HepG2 (cell line): ENCODE measurements at regions not wholly inside any gene's neighbourhood (a gene's known extent, or its start where the extent isn't known, plus 50 kb on each side); places are given as distances from the start of the nearest gene placed in this dataset.

ENCODE experiments used
- ATAC-seq: fragments of 200-7000 bp; cut with Tn5 transposase; 3 replicates; pipeline ENCODE4 v1.9.1; 2020; ENCODE audit warnings: mild to moderate bottlenecking, moderate library complexity
- BruUV-seq: library from RNA; stranded (reverse); fragments of 400-500 nt; replicated peaks from 2 replicates; lab custom pipeline; 2021; lab: Mats Ljungman, UMichigan
- CTCF ChIA-PET: fragments of 300-600 bp; formaldehyde crosslinking; extraction: SDS; loops from one replicate; lab custom pipeline; 2021; ENCODE audit warnings: low total read pairs, inconsistent platforms, low intra/inter-chr PET ratio; lab: Yijun Ruan, JAX
- POLR2A ChIA-PET: fragments of 350-600 bp; sonication (Branson Sonifier 250); formaldehyde crosslinking; loops from one replicate; lab custom pipeline; 2020; ENCODE audit warnings: antibody characterized with exemption, inconsistent platforms; lab: Yijun Ruan, JAX
- DNase-seq: peaks from one replicate; pipeline ENCODE4 v3.0.0-alpha.2; 2015; ENCODE audit warnings: low spot score
- FAIRE-seq: peaks from 3 replicates; lab custom pipeline; 2011; peaks lifted over from hg19 to GRCh38; lab: Jason Lieb, UNC
- H2AFZ ChIP-seq: one replicate; pipeline ENCODE4 v1.6.1; 2011; ENCODE audit warnings: low read length, inconsistent platforms
- H3K27ac ChIP-seq: fragments of 300-600 bp; 3 replicates; pipeline ENCODE4 v1.8.0; 2011; ENCODE audit warnings: mixed run types, mild to moderate bottlenecking, mixed read lengths, low read length, inconsistent platforms; ENCODE audit not compliant: insufficient read depth; ENCODE audit errors: extremely low read length
- H3K27me3 ChIP-seq, 2 experiments: fragments of 200-600 bp in 1 of 2; 2 replicates in 1 of 2; 3 replicates in 1 of 2; pipeline versions ENCODE4 v1.6.0 to v1.8.0; 2011; ENCODE audit warnings: low read length in 2 of 2, mild to moderate bottlenecking in 2 of 2, moderate library complexity in 2 of 2, inconsistent platforms in 1 of 2; ENCODE audit not compliant: insufficient read depth in 2 of 2, control insufficient read depth in 1 of 2
- H3K36me3 ChIP-seq, 2 experiments: fragments of 200-600 bp in 1 of 2; replicated peaks in 1 of 2; 2 replicates in 1 of 2; 3 replicates in 1 of 2; pipeline versions ENCODE4 v1.5.1 to v1.8.0; 2011; ENCODE audit warnings: low read length in 2 of 2, inconsistent platforms in 1 of 2; ENCODE audit not compliant: insufficient read depth in 2 of 2, control insufficient read depth in 1 of 2
- H3K4me1 ChIP-seq: 2 replicates; pipeline ENCODE4 v1.5.1; 2012; ENCODE audit warnings: low read length, inconsistent platforms; ENCODE audit not compliant: insufficient read depth
- H3K4me2 ChIP-seq: 2 replicates; pipeline ENCODE4 v1.6.0; 2011; ENCODE audit warnings: low read depth, low read length, inconsistent platforms
- H3K4me3 ChIP-seq, 3 experiments: fragments of 200-600 bp in 1 of 3; sonication (generic), shearing (Covaris generic) in 1 of 3; replicated peaks in 1 of 3; 2 replicates each; pipeline ENCODE4 v1.5.1; 2011 to 2016; ENCODE audit warnings: low read length in 3 of 3, inconsistent platforms in 2 of 3, low read depth in 2 of 3, mild to moderate bottlenecking in 2 of 3, control low read depth in 1 of 3, mixed read lengths in 1 of 3; ENCODE audit not compliant: insufficient read depth in 1 of 3
- H3K79me2 ChIP-seq: one replicate; pipeline ENCODE4 v1.6.1; 2011; ENCODE audit warnings: low read length, inconsistent platforms; ENCODE audit not compliant: insufficient read depth
- H3K9ac ChIP-seq: 2 replicates; pipeline ENCODE4 v1.6.0; 2011; ENCODE audit warnings: mild to moderate bottlenecking, low read depth, low read length, inconsistent platforms; ENCODE audit not compliant: insufficient read depth
- H3K9me3 ChIP-seq: 2 replicates; pipeline ENCODE4 v1.5.1; 2012; ENCODE audit warnings: mild to moderate bottlenecking, low read length
- H4K20me1 ChIP-seq: 2 replicates; pipeline ENCODE4 v1.6.0; 2011; ENCODE audit warnings: inconsistent platforms, mild to moderate bottlenecking, low read length, moderate library complexity; ENCODE audit not compliant: insufficient read depth
- CENPX ChIP-seq: sonication (generic); formaldehyde crosslinking; IDR thresholded peaks from 2 replicates; pipeline ENCODE4 v1.9.0; 2021; ENCODE audit warnings: mild to moderate bottlenecking, missing genetic modification reagents, moderate library complexity
- GTF3A ChIP-seq: sonication (generic); formaldehyde crosslinking; conservative IDR thresholded peaks from 2 replicates; pipeline ENCODE4 v1.4.0; 2020; ENCODE audit warnings: mild to moderate bottlenecking, missing genetic modification reagents
- MED1 ChIP-seq: sonication (generic); formaldehyde crosslinking; IDR thresholded peaks from 2 replicates; pipeline ENCODE4 v1.4.0; 2020; ENCODE audit warnings: missing genetic modification reagents
- NR2C2 ChIP-seq: sonication (generic); formaldehyde crosslinking; IDR thresholded peaks from 2 replicates; pipeline ENCODE4 v1.4.0; 2020; ENCODE audit warnings: missing genetic modification reagents, mild to moderate bottlenecking, moderate library complexity, borderline replicate concordance
- PPARG ChIP-seq: conservative IDR thresholded peaks from 2 replicates; pipeline ENCODE4 v1.6.1; 2016; ENCODE audit warnings: missing biosample characterization, missing genetic modification reagents
- WGBS: methylation state at CpG from one replicate; pipeline ENCODE4 v1.1.6; 2017; ENCODE audit warnings: low lambda C conversion rate; 5-methylcytosine and 5-hydroxymethylcytosine counted together
- in situ Hi-C: cut with HindIII; loops from 2 replicates; pipeline ENCODE4 v1.10.0; 2017; ENCODE audit warnings: low pct_unique_long_range_greater_than_20kb; ENCODE audit not compliant: extremely low pct_ligation_motif_present
- intact Hi-C: fragments of 100-400 bp; cut with micrococcal nuclease; formaldehyde crosslinking; loops from one replicate; pipeline ENCODE4 v1.10.0; 2022; ENCODE audit not compliant: unreplicated experiment
- TF ChIP-seq, protein P1 (sequence below): sonication (generic); formaldehyde crosslinking; conservative IDR thresholded peaks from 2 replicates; pipeline ENCODE4 v1.8.0; 2022; ENCODE audit warnings: low read depth, missing genetic modification reagents
- TF ChIP-seq, protein P2 (sequence below): IDR thresholded peaks from 2 replicates; pipeline ENCODE4 v1.6.1; 2012; ENCODE audit warnings: low read depth, low read length, improper control_type of control experiment
- TF ChIP-seq, protein P3 (sequence below): fragments of 450-650 bp; IDR thresholded peaks from 2 replicates; pipeline ENCODE4 v1.6.1; 2017
- TF ChIP-seq, protein P4 (sequence below): sonication (generic); formaldehyde crosslinking; IDR thresholded peaks from 2 replicates; pipeline ENCODE4 v1.5.0; 2020; ENCODE audit warnings: missing genetic modification reagents
- TF ChIP-seq, protein P5 (sequence below): sonication (generic); formaldehyde crosslinking; IDR thresholded peaks from 2 replicates; pipeline ENCODE4 v1.5.0; 2020; ENCODE audit warnings: mild to moderate bottlenecking, missing genetic modification reagents, moderate library complexity
- TF ChIP-seq, protein P6 (sequence below), 2 experiments: sonication (generic) in 1 of 2; formaldehyde crosslinking in 1 of 2; IDR thresholded peaks; 2 replicates each; pipeline versions ENCODE4 v1.4.0 to v1.6.1; 2016 to 2020; ENCODE audit warnings: borderline replicate concordance in 1 of 2, low read depth in 1 of 2, mild to moderate bottlenecking in 1 of 2, missing genetic modification reagents in 1 of 2

DNA sequence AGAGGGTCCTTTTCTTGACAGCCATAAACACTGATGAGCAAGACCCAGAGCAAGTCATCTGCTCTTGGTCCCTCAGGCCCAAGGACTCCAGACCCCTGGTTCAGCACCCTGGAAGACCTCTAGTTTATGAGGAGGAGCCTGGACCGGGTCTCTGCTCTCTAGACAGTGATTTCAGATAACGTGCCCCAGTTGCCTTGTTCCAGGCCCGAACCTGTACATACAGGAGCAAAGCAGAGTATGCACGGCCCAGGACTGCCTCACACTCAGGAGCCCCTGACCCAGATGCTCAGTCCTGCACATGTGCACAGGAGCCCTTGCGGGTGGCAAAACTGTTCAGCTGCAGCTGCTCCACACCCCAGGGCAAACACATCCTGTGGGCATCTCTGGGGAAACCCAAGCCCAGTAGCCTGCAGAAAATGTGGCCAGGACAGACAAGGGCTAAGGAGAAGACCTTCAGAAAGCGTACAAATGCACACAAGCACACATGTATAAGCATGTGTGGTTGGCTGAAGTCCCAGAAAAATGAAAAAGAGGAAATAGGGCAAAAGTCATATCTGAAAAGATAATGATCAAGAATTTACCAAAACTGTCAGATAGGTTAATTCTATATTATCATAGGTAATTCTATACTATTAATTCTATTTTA lies 59.9 kb upstream of the CORO2B start:
- intact Hi-C loops (no loop called here), in situ Hi-C loops (no loop called here)
- under 1% methylated on average over 5 of the region's 6 CpGs for WGBS
- ChIA-PET POLR2A (no interaction called here), CTCF (no interaction called here)
- Histone ChIP-seq H3K9me3 (no peaks in the 10 kb centered on the region), H3K4me1 (no peaks in the 10 kb centered on the region), H2AFZ (no peak overlapping the region), H3K4me3 (no peak overlapping the region), H3K27ac (no peak overlapping the region), H3K27me3 (peaks cover 2 to 15% of the 10 kb centered on the region in 2 experiments; a peak in 4 of 5 replicates), H3K79me2 (no peaks in the 10 kb centered on the region), H3K9ac (no peak overlapping the region), H3K36me3 (no peaks in the 10 kb centered on the region), H3K4me2 (no peak overlapping the region), H4K20me1 (no peaks in the 10 kb centered on the region)
- no peak for DNase-seq
- FAIRE-seq, result no peak
- no peak for ATAC-seq
- BruUV-seq, result no TSS peak
- TF ChIP-seq, protein P1, sequence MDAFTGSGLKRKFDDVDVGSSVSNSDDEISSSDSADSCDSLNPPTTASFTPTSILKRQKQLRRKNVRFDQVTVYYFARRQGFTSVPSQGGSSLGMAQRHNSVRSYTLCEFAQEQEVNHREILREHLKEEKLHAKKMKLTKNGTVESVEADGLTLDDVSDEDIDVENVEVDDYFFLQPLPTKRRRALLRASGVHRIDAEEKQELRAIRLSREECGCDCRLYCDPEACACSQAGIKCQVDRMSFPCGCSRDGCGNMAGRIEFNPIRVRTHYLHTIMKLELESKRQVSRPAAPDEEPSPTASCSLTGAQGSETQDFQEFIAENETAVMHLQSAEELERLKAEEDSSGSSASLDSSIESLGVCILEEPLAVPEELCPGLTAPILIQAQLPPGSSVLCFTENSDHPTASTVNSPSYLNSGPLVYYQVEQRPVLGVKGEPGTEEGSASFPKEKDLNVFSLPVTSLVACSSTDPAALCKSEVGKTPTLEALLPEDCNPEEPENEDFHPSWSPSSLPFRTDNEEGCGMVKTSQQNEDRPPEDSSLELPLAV (CRISPR knock-in tag), result no peak
- TF ChIP-seq CENPX (CRISPR knock-in tag), result no peak
- TF ChIP-seq NR2C2 (CRISPR knock-in tag), result no peak
- no peak for TF ChIP-seq MED1
- TF ChIP-seq, protein P2, sequence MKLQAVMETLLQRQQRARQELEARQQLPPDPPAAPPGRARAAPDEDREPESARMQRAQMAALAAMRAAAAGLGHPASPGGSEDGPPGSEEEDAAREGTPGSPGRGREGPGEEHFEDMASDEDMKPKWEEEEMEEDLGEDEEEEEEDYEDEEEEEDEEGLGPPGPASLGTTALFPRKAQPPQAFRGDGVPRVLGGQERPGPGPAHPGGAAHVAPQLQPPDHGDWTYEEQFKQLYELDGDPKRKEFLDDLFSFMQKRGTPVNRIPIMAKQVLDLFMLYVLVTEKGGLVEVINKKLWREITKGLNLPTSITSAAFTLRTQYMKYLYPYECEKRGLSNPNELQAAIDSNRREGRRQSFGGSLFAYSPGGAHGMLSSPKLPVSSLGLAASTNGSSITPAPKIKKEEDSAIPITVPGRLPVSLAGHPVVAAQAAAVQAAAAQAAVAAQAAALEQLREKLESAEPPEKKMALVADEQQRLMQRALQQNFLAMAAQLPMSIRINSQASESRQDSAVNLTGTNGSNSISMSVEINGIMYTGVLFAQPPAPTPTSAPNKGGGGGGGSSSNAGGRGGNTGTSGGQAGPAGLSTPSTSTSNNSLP, result no peak
- TF ChIP-seq, protein P3, sequence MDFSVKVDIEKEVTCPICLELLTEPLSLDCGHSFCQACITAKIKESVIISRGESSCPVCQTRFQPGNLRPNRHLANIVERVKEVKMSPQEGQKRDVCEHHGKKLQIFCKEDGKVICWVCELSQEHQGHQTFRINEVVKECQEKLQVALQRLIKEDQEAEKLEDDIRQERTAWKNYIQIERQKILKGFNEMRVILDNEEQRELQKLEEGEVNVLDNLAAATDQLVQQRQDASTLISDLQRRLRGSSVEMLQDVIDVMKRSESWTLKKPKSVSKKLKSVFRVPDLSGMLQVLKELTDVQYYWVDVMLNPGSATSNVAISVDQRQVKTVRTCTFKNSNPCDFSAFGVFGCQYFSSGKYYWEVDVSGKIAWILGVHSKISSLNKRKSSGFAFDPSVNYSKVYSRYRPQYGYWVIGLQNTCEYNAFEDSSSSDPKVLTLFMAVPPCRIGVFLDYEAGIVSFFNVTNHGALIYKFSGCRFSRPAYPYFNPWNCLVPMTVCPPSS, result no peak
- TF ChIP-seq, protein P4, sequence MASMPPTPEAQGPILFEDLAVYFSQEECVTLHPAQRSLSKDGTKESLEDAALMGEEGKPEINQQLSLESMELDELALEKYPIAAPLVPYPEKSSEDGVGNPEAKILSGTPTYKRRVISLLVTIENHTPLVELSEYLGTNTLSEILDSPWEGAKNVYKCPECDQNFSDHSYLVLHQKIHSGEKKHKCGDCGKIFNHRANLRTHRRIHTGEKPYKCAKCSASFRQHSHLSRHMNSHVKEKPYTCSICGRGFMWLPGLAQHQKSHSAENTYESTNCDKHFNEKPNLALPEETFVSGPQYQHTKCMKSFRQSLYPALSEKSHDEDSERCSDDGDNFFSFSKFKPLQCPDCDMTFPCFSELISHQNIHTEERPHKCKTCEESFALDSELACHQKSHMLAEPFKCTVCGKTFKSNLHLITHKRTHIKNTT (CRISPR knock-in tag), result no peak
- TF ChIP-seq GTF3A (CRISPR knock-in tag), result no peak
- TF ChIP-seq, protein P5, sequence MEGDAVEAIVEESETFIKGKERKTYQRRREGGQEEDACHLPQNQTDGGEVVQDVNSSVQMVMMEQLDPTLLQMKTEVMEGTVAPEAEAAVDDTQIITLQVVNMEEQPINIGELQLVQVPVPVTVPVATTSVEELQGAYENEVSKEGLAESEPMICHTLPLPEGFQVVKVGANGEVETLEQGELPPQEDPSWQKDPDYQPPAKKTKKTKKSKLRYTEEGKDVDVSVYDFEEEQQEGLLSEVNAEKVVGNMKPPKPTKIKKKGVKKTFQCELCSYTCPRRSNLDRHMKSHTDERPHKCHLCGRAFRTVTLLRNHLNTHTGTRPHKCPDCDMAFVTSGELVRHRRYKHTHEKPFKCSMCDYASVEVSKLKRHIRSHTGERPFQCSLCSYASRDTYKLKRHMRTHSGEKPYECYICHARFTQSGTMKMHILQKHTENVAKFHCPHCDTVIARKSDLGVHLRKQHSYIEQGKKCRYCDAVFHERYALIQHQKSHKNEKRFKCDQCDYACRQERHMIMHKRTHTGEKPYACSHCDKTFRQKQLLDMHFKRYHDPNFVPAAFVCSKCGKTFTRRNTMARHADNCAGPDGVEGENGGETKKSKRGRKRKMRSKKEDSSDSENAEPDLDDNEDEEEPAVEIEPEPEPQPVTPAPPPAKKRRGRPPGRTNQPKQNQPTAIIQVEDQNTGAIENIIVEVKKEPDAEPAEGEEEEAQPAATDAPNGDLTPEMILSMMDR (CRISPR knock-in tag), result no peak
- TF ChIP-seq PPARG (CRISPR knock-in tag), result no peak
- TF ChIP-seq, protein P6, sequence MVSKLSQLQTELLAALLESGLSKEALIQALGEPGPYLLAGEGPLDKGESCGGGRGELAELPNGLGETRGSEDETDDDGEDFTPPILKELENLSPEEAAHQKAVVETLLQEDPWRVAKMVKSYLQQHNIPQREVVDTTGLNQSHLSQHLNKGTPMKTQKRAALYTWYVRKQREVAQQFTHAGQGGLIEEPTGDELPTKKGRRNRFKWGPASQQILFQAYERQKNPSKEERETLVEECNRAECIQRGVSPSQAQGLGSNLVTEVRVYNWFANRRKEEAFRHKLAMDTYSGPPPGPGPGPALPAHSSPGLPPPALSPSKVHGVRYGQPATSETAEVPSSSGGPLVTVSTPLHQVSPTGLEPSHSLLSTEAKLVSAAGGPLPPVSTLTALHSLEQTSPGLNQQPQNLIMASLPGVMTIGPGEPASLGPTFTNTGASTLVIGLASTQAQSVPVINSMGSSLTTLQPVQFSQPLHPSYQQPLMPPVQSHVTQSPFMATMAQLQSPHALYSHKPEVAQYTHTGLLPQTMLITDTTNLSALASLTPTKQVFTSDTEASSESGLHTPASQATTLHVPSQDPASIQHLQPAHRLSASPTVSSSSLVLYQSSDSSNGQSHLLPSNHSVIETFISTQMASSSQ (IDR thresholded peaks at IDR 0.05; ENCODE audit: low read depth), result no peak
- TF ChIP-seq, protein P6 (CRISPR knock-in tag; IDR thresholded peaks at IDR 0.05; ENCODE audit: borderline replicate concordance), result no peak
